ENCODE measurements at regions not wholly inside any gene's neighbourhood (a gene's known extent, or its start where the extent isn't known, plus 50 kb on each side); places are given as distances from the start of the nearest gene placed in this dataset.

DNA sequence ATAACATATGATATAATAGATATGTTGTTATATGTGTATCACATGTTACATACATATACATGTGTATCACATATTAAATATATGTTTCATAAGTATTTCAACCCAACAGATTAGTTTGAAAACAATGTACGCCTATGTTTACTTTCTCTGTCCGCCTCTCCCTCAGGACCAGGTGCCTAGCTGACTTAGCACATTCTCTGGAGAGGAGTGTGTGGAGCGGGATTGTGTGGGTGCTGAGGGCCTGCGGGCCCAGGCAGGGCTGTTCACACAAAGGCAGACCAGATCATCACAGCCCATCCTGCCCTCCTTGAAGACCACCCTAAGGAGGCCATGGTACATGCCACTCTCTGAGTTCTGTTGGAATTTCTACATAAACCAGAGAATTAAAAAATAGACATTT, 81.0 kb downstream of the PLXNA1 start:
- no peak overlapping the region for H3K4me3 ChIP-seq (replicated peaks; ENCODE audit: insufficient read depth, low read length)
- H3K27ac ChIP-seq (replicated peaks), result no peak overlapping the region
- DNase-seq (ENCODE audit: low read depth in 1 of 2, low spot score in 1 of 2), result no peak
- H3K27me3 ChIP-seq (ENCODE audit: insufficient read depth, poor library complexity, severe bottlenecking), result no peaks in the 10 kb centered on the region
- no peak for TF ChIP-seq SPI1 (IDR thresholded peaks at IDR 0.05; ENCODE audit: borderline replicate concordance, low read depth)
- no peak for TF ChIP-seq POLR2AphosphoS5 (IDR thresholded peaks at IDR 0.05; ENCODE audit: low read depth)
- TF ChIP-seq, protein P1, sequence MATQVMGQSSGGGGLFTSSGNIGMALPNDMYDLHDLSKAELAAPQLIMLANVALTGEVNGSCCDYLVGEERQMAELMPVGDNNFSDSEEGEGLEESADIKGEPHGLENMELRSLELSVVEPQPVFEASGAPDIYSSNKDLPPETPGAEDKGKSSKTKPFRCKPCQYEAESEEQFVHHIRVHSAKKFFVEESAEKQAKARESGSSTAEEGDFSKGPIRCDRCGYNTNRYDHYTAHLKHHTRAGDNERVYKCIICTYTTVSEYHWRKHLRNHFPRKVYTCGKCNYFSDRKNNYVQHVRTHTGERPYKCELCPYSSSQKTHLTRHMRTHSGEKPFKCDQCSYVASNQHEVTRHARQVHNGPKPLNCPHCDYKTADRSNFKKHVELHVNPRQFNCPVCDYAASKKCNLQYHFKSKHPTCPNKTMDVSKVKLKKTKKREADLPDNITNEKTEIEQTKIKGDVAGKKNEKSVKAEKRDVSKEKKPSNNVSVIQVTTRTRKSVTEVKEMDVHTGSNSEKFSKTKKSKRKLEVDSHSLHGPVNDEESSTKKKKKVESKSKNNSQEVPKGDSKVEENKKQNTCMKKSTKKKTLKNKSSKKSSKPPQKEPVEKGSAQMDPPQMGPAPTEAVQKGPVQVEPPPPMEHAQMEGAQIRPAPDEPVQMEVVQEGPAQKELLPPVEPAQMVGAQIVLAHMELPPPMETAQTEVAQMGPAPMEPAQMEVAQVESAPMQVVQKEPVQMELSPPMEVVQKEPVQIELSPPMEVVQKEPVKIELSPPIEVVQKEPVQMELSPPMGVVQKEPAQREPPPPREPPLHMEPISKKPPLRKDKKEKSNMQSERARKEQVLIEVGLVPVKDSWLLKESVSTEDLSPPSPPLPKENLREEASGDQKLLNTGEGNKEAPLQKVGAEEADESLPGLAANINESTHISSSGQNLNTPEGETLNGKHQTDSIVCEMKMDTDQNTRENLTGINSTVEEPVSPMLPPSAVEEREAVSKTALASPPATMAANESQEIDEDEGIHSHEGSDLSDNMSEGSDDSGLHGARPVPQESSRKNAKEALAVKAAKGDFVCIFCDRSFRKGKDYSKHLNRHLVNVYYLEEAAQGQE (IDR thresholded peaks at IDR 0.05; ENCODE audit: insufficient replicate concordance, low read depth), result no peak
- TF ChIP-seq GABPA (IDR thresholded peaks at IDR 0.05; ENCODE audit: low read depth), result no peak
- TF ChIP-seq, protein P2, sequence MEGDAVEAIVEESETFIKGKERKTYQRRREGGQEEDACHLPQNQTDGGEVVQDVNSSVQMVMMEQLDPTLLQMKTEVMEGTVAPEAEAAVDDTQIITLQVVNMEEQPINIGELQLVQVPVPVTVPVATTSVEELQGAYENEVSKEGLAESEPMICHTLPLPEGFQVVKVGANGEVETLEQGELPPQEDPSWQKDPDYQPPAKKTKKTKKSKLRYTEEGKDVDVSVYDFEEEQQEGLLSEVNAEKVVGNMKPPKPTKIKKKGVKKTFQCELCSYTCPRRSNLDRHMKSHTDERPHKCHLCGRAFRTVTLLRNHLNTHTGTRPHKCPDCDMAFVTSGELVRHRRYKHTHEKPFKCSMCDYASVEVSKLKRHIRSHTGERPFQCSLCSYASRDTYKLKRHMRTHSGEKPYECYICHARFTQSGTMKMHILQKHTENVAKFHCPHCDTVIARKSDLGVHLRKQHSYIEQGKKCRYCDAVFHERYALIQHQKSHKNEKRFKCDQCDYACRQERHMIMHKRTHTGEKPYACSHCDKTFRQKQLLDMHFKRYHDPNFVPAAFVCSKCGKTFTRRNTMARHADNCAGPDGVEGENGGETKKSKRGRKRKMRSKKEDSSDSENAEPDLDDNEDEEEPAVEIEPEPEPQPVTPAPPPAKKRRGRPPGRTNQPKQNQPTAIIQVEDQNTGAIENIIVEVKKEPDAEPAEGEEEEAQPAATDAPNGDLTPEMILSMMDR (IDR thresholded peaks at IDR 0.05; ENCODE audit: insufficient read depth, low read length), result no peak

DNA sequence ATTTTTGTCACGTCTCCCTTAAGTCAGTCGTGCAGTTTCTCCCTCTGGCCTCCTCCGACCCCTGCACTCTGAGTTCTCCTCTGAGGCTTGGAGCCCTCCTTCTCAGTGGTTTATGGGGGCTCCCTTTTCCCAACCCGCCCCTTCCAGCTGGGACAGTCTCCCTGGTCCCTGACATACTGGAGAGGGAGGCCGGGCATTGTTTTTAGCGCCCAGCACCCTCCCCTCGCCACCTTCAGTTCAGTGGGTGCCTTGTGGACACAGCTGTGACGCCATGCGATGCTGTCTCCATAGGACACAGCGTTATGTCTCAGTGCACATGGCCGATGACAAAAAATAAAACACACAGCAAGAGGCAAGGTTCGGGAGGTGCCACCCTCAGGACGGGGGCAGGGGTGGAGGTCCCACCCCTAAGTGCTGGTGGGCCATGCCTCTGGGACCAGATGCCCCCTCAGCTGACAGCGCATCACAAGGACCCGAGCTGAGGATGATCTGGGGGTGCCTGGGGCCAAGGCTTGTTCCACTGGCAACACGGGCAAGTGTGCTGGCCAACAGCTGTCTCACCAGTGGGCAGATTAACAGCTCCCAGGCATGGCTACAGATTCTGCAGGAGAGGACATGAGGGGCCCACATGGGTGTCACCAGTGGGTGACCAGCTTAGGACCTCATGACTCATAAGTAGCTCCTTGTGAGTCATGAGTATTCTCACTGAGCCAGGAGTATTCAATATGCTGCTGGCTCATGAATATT, 81.6 kb downstream of the PLXNA1 start:
- H3K27ac ChIP-seq (replicated peaks), result no peak overlapping the region
- H3K4me3 ChIP-seq (replicated peaks; ENCODE audit: insufficient read depth, low read length), result no peak overlapping the region
- no peaks in the 10 kb centered on the region for H3K27me3 ChIP-seq (ENCODE audit: insufficient read depth, poor library complexity, severe bottlenecking)
- no peak for DNase-seq (ENCODE audit: low read depth in 1 of 2, low spot score in 1 of 2)
- TF ChIP-seq, protein P2 (IDR thresholded peaks at IDR 0.05; ENCODE audit: insufficient read depth, low read length), result no peak
- no peak for TF ChIP-seq SPI1 (IDR thresholded peaks at IDR 0.05; ENCODE audit: borderline replicate concordance, low read depth)
- no peak for TF ChIP-seq POLR2AphosphoS5 (IDR thresholded peaks at IDR 0.05; ENCODE audit: low read depth)
- TF ChIP-seq, protein P1 (IDR thresholded peaks at IDR 0.05; ENCODE audit: insufficient replicate concordance, low read depth), result no peak
- no peak for TF ChIP-seq GABPA (IDR thresholded peaks at IDR 0.05; ENCODE audit: low read depth)

DNA sequence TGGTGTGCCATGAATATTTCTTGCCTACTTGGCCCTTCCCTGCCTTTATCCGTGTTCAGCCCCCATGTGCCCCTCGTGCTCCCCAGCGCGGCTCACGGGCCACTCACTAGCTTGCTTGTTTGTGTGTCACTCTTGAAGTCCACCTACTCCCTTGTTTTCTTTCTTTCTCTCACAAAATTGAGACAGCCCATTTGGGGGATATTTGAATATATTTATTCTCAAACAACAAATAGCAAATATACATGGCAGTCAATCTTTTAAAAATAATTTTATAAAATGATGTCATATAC, 82.2 kb downstream of the PLXNA1 start:
- Histone ChIP-seq H3K27ac (replicated peaks) (no peak overlapping the region), H3K4me3 (replicated peaks; ENCODE audit: insufficient read depth, low read length) (no peak overlapping the region), H3K27me3 (ENCODE audit: insufficient read depth, poor library complexity, severe bottlenecking) (no peaks in the 10 kb centered on the region)
- TF ChIP-seq, protein P1 (IDR thresholded peaks at IDR 0.05; ENCODE audit: insufficient replicate concordance, low read depth), result no peak
- TF ChIP-seq POLR2AphosphoS5 (IDR thresholded peaks at IDR 0.05; ENCODE audit: low read depth) (no peak), GABPA (IDR thresholded peaks at IDR 0.05; ENCODE audit: low read depth) (no peak), SPI1 (IDR thresholded peaks at IDR 0.05; ENCODE audit: borderline replicate concordance, low read depth) (no peak)
- TF ChIP-seq, protein P2 (IDR thresholded peaks at IDR 0.05; ENCODE audit: insufficient read depth, low read length), result no peak
- DNase-seq (ENCODE audit: low read depth in 1 of 2, low spot score in 1 of 2), result no peak
